PC-3 (cell line): ENCODE measurements at regions not wholly inside any gene's neighbourhood (a gene's known extent, or its start where the extent isn't known, plus 50 kb on each side); places are given as distances from the start of the nearest gene placed in this dataset.

Source experiments
- ATAC-seq: fragments of 200-7000 bp; cut with Tn5 transposase; 2 replicates; pipeline ENCODE4 v1.9.1; 2020; ENCODE audit warnings: mild to moderate bottlenecking, moderate library complexity
- BruUV-seq: library from RNA; stranded (reverse); fragments of 400-500 nt; replicated peaks from 2 replicates; lab custom pipeline; 2021; lab: Mats Ljungman, UMichigan
- CTCF ChIA-PET: fragments of 300-600 bp; sonication (Branson Sonifier 250); formaldehyde crosslinking; loops from one replicate; lab custom pipeline; 2022; ENCODE audit warnings: antibody characterized with exemption; lab: Charles Lee
- POLR2A ChIA-PET: fragments of 300-600 bp; sonication (Branson Sonifier 250); formaldehyde crosslinking; loops from one replicate; lab custom pipeline; 2022; ENCODE audit warnings: antibody characterized with exemption; ENCODE audit not compliant: unreplicated experiment; lab: Charles Lee
- DNase-seq: peaks from one replicate; pipeline ENCODE4 v3.0.0-alpha.2; 2015
- H2AFZ ChIP-seq: fragments of 300-600 bp; sonication (generic); 2 replicates; pipeline ENCODE4 v1.6.0; 2016; ENCODE audit warnings: antibody characterized with exemption, low read length
- H3F3A ChIP-seq: fragments of 300-600 bp; sonication (generic); one replicate; pipeline ENCODE4 v1.6.0; 2017; ENCODE audit warnings: antibody characterized with exemption, low read length, control low read depth, mild to moderate bottlenecking; ENCODE audit not compliant: unreplicated experiment
- H3K27ac ChIP-seq: fragments of 300-600 bp; sonication (generic); 2 replicates; pipeline ENCODE4 v1.5.1; 2016; ENCODE audit warnings: mild to moderate bottlenecking, low read length
- H3K27me3 ChIP-seq: fragments of 300-600 bp; sonication (generic); 2 replicates; pipeline ENCODE4 v1.6.1; 2016; ENCODE audit warnings: low read length, mixed read lengths
- H3K36me3 ChIP-seq: fragments of 300-600 bp; sonication (generic); 2 replicates; pipeline ENCODE4 v1.6.1; 2016; ENCODE audit warnings: low read depth, mixed run types, low read length, mixed read lengths
- H3K4me1 ChIP-seq: fragments of 300-600 bp; sonication (generic); 2 replicates; pipeline ENCODE4 v1.5.1; 2016; ENCODE audit warnings: low read length; ENCODE audit not compliant: insufficient read depth
- H3K4me2 ChIP-seq: fragments of 300-600 bp; sonication (generic); 2 replicates; pipeline ENCODE4 v1.6.0; 2016; ENCODE audit warnings: low read length
- H3K4me3 ChIP-seq: fragments of 300-600 bp; sonication (generic); 2 replicates; pipeline ENCODE4 v1.5.1; 2016; ENCODE audit warnings: mild to moderate bottlenecking, low read length, mixed read lengths
- H3K79me2 ChIP-seq: fragments of 300-600 bp; sonication (generic); 2 replicates; pipeline ENCODE4 v1.6.1; 2017; ENCODE audit warnings: low read length, mixed read lengths
- H3K9ac ChIP-seq: fragments of 300-600 bp; sonication (generic); 2 replicates; pipeline ENCODE4 v1.6.0; 2016; ENCODE audit warnings: mild to moderate bottlenecking, low read length
- H3K9me2 ChIP-seq: fragments of 300-600 bp; sonication (generic); replicated peaks from 2 replicates; pipeline ENCODE4 v1.6.1; 2016; ENCODE audit warnings: mixed run types, low read length, mixed read lengths
- H3K9me3 ChIP-seq: fragments of 300-600 bp; sonication (generic); 2 replicates; pipeline ENCODE4 v1.6.1; 2016; ENCODE audit warnings: low read length, mixed read lengths
- H4K20me1 ChIP-seq: fragments of 300-600 bp; sonication (generic); 2 replicates; pipeline ENCODE4 v1.6.1; 2016; ENCODE audit warnings: low read length, mixed read lengths
- EZH2 ChIP-seq: fragments of 300-600 bp; sonication (generic); IDR thresholded peaks from one replicate; pipeline ENCODE4 v1.6.1; 2017; ENCODE audit warnings: antibody characterized with exemption, mild to moderate bottlenecking, low read length; ENCODE audit not compliant: unreplicated experiment
- EZH2phosphoT487 ChIP-seq: fragments of 300-600 bp; sonication (generic); IDR thresholded peaks from 2 replicates; pipeline ENCODE4 v1.6.1; 2018; ENCODE audit warnings: mild to moderate bottlenecking, antibody characterized with exemption, low read length, borderline replicate concordance
- intact Hi-C: fragments of 100-400 bp; cut with micrococcal nuclease; formaldehyde crosslinking; loops from 2 replicates; pipeline ENCODE4 v1.9.0; 2023
- TF ChIP-seq, protein P1 (sequence below): fragments of 300-600 bp; sonication (generic); conservative IDR thresholded peaks from 2 replicates; pipeline ENCODE4 v1.5.1; 2017; ENCODE audit warnings: antibody characterized with exemption, low read depth, mild to moderate bottlenecking, low read length

DNA sequence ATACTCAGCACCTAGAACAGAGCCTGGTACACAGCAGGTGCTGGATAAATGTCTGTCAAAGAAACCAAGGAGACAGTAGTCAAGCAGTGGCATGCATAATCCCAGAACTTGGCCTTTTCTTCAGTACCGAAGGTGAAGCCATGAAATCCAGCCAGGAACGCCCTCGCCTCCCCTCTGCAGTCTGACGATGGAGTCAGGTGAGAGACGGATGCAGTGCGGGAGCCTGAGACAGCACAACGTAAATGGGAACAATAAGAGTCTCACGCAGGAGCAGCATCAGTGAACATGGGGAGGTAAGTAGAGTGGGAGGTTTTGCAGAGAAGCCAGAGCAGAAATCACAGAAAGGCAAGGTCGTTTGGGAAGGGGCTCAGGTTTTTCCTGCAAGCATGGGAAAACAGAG is 389.3 kb upstream of the MYT1L start:
- Histone ChIP-seq H3K27me3 (peaks cover 26% of the 10 kb centered on the region), H4K20me1 (no peaks in the 10 kb centered on the region), H3K27ac (no peak overlapping the region), H3K79me2 (no peaks in the 10 kb centered on the region), H3K36me3 (no peaks in the 10 kb centered on the region), H3K9me2 (no peaks in the 10 kb centered on the region), H3K4me2 (no peak overlapping the region), H3K9ac (no peak overlapping the region), H3K9me3 (no peaks in the 10 kb centered on the region), H2AFZ (no peak overlapping the region), H3K4me3 (no peak overlapping the region), H3F3A (no peaks in the 10 kb centered on the region), H3K4me1 (no peaks in the 10 kb centered on the region)
- ATAC-seq, result no peak
- intact Hi-C loops, result no loop called here
- TF ChIP-seq, protein P1, sequence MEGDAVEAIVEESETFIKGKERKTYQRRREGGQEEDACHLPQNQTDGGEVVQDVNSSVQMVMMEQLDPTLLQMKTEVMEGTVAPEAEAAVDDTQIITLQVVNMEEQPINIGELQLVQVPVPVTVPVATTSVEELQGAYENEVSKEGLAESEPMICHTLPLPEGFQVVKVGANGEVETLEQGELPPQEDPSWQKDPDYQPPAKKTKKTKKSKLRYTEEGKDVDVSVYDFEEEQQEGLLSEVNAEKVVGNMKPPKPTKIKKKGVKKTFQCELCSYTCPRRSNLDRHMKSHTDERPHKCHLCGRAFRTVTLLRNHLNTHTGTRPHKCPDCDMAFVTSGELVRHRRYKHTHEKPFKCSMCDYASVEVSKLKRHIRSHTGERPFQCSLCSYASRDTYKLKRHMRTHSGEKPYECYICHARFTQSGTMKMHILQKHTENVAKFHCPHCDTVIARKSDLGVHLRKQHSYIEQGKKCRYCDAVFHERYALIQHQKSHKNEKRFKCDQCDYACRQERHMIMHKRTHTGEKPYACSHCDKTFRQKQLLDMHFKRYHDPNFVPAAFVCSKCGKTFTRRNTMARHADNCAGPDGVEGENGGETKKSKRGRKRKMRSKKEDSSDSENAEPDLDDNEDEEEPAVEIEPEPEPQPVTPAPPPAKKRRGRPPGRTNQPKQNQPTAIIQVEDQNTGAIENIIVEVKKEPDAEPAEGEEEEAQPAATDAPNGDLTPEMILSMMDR, result no peak
- TF ChIP-seq EZH2 (no peak), EZH2phosphoT487 (no peak)
- BruUV-seq, result no TSS peak
- ChIA-PET POLR2A (no interaction called here), CTCF (no interaction called here)
- DNase-seq, result no peak

DNA sequence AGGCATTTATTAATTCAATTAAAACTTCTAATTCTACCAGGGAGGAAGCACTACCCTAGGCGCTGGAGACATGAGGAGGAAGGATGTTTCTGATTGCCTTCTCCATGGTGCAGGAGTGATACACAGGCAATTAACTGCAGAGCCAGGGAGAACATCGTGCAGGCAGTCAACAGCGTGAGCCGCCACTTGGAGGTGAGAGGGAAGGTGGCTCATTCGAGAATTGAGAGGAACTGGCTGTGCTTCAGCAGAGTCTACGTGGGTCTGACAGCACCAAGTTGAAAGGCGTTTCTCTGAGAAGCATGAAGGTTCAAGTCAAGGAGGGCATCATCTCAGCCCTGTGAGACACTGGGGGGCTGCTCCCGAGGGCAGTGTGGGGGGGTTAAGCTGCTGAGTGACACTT is 388.7 kb upstream of the MYT1L start:
- H3K4me3 ChIP-seq, result no peak overlapping the region

DNA sequence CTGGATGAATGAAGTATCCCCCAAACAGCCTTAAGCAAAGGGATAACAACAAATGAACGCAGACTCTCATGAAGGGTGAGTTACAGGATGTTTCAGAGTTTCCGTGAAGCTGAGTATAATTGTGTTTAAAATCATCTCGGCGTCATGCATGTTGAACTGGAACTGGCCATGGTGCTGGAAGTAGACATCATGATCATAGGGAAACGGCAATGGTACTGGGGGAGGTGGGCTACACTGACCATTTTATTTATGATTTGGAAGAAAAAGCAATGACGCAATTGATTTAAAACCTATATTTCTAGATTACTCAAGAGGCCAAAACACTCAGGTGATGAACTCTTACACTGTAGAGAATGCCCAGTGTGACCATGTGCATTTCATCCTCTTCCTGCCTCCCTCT is 387.9 kb upstream of the MYT1L start:
- no peak overlapping the region for H3K4me2 ChIP-seq
- intact Hi-C loops, result no loop called here
- H3F3A ChIP-seq, result no peaks in the 10 kb centered on the region
- no peaks in the 10 kb centered on the region for H3K9me2 ChIP-seq
- no peak overlapping the region for H3K4me3 ChIP-seq
- DNase-seq (no peak), ATAC-seq (no peak)
- no peak overlapping the region for H3K27ac ChIP-seq
- H3K9ac ChIP-seq, result no peak overlapping the region
- TF ChIP-seq, protein P1, result no peak
- TF ChIP-seq EZH2 (no peak), EZH2phosphoT487 (no peak)
- BruUV-seq, result no TSS peak
- no peaks in the 10 kb centered on the region for H3K36me3 ChIP-seq
- H2AFZ ChIP-seq, result no peak overlapping the region
- CTCF ChIA-PET, result no interaction called here
- peaks cover 31% of the 10 kb centered on the region for H3K27me3 ChIP-seq
- no peaks in the 10 kb centered on the region for H3K9me3 ChIP-seq
- no peaks in the 10 kb centered on the region for H3K4me1 ChIP-seq
- POLR2A ChIA-PET, result no interaction called here
- no peaks in the 10 kb centered on the region for H3K79me2 ChIP-seq
- no peaks in the 10 kb centered on the region for H4K20me1 ChIP-seq

More for the DNA sequence above, 388.7 kb upstream of the MYT1L start:
- no peak overlapping the region for H3K9ac ChIP-seq
- intact Hi-C loops, result no loop called here
- no peaks in the 10 kb centered on the region for H3K9me2 ChIP-seq
- H3K27me3 ChIP-seq, result peaks cover 25% of the 10 kb centered on the region
- no peak for TF ChIP-seq EZH2
- TF ChIP-seq, protein P1, result no peak
- no peak for TF ChIP-seq EZH2phosphoT487
- no peaks in the 10 kb centered on the region for H3K79me2 ChIP-seq
- H3K4me1 ChIP-seq, result no peaks in the 10 kb centered on the region
- ChIA-PET POLR2A (no interaction called here), CTCF (no interaction called here)
- no peak overlapping the region for H3K4me2 ChIP-seq
- H3K9me3 ChIP-seq, result no peaks in the 10 kb centered on the region
- H2AFZ ChIP-seq, result no peak overlapping the region
- H4K20me1 ChIP-seq, result no peaks in the 10 kb centered on the region
- DNase-seq (no peak), ATAC-seq (no peak)
- H3K27ac ChIP-seq, result no peak overlapping the region
- H3F3A ChIP-seq, result no peaks in the 10 kb centered on the region
- BruUV-seq, result no TSS peak
- H3K36me3 ChIP-seq, result no peaks in the 10 kb centered on the region
